GM19099 (cell line): ENCODE measurements at regions not wholly inside any gene's neighbourhood (a gene's known extent, or its start where the extent isn't known, plus 50 kb on each side); places are given as distances from the start of the nearest gene placed in this dataset.

ENCODE experiments used
- POLR2A ChIP-seq: IDR thresholded peaks from 3 replicates; pipeline ENCODE4 v1.6.1; 2011; ENCODE audit warnings: low read depth; ENCODE audit not compliant: insufficient read length; ENCODE audit errors: extremely low read depth

- TF ChIP-seq POLR2A = no peak
These were observed 782.9 kb upstream of the GOLIM4 start for GRCh38 chr3:168878655-168879054.

- TF ChIP-seq POLR2A = no peak
These were observed 782.2 kb upstream of the GOLIM4 start for GRCh38 chr3:168877899-168878298.

- TF ChIP-seq POLR2A = no peak
These were observed 780.8 kb upstream of the GOLIM4 start for GRCh38 chr3:168876346-168877035.

GRCh38 chr3:168872826-168873225 is 777.1 kb upstream of the GOLIM4 start:
- no peak for TF ChIP-seq POLR2A

GRCh38 chr3:168870892-168871291 is 775.2 kb upstream of the GOLIM4 start:
- no peak for TF ChIP-seq POLR2A

- no peak for TF ChIP-seq POLR2A
These were observed 769.4 kb upstream of the GOLIM4 start for GRCh38 chr3:168865022-168865551.

- TF ChIP-seq POLR2A = no peak
These were observed 768.6 kb upstream of the GOLIM4 start for GRCh38 chr3:168864107-168865021.

- no peak for TF ChIP-seq POLR2A
These were observed 767.8 kb upstream of the GOLIM4 start for GRCh38 chr3:168863561-168863960.

GRCh38 chr3:168862466-168862865 is 766.7 kb upstream of the GOLIM4 start:
- TF ChIP-seq POLR2A = no peak

- no peak for TF ChIP-seq POLR2A
These were observed 764.9 kb upstream of the GOLIM4 start for GRCh38 chr3:168860592-168860991.

GRCh38 chr3:168860028-168860427 is 764.3 kb upstream of the GOLIM4 start:
- no peak for TF ChIP-seq POLR2A

GRCh38 chr3:168859574-168859973 is 763.9 kb upstream of the GOLIM4 start:
- no peak for TF ChIP-seq POLR2A

- no peak for TF ChIP-seq POLR2A
These were observed 763.4 kb upstream of the GOLIM4 start for GRCh38 chr3:168859143-168859542.

GRCh38 chr3:168858327-168858726 is 762.6 kb upstream of the GOLIM4 start:
- no peak for TF ChIP-seq POLR2A

- no peak for TF ChIP-seq POLR2A
These were observed 754.4 kb upstream of the GOLIM4 start for GRCh38 chr3:168850109-168850508.
